Gastroesophageal sphincter (tissue), 3 donors: ENCODE measurements at regions not wholly inside any gene's neighbourhood (a gene's known extent, or its start where the extent isn't known, plus 50 kb on each side); places are given as distances from the start of the nearest gene placed in this dataset.

Source experiments
- EP300 ChIP-seq: sonication (generic); formaldehyde crosslinking; IDR thresholded peaks from one replicate; pipeline ENCODE4 v1.6.1; 2017; ENCODE audit warnings: antibody characterized with exemption, mild to moderate bottlenecking
- POLR2A ChIP-seq, 2 donors: fragments of 450-650 bp; IDR thresholded peaks; one replicate each; pipeline ENCODE4 v1.6.1; 2017; ENCODE audit warnings: antibody characterized with exemption in 2 of 2, mild to moderate bottlenecking in 2 of 2, moderate library complexity in 1 of 2
- POLR2AphosphoS5 ChIP-seq: sonication (generic); formaldehyde crosslinking; IDR thresholded peaks from one replicate; pipeline ENCODE4 v1.6.1; 2017; ENCODE audit warnings: antibody characterized with exemption
- TF ChIP-seq, protein P1 (sequence below), 4 experiments: fragments of 200-600 bp in 2 of 4; fragments of 450-650 bp in 2 of 4; sonication (generic) in 1 of 4; IDR thresholded peaks; one replicate each; pipeline ENCODE4 v1.5.1; 2017 to 2019; ENCODE audit warnings: antibody characterized with exemption in 4 of 4, mild to moderate bottlenecking in 2 of 4, moderate library complexity in 2 of 4

DNA sequence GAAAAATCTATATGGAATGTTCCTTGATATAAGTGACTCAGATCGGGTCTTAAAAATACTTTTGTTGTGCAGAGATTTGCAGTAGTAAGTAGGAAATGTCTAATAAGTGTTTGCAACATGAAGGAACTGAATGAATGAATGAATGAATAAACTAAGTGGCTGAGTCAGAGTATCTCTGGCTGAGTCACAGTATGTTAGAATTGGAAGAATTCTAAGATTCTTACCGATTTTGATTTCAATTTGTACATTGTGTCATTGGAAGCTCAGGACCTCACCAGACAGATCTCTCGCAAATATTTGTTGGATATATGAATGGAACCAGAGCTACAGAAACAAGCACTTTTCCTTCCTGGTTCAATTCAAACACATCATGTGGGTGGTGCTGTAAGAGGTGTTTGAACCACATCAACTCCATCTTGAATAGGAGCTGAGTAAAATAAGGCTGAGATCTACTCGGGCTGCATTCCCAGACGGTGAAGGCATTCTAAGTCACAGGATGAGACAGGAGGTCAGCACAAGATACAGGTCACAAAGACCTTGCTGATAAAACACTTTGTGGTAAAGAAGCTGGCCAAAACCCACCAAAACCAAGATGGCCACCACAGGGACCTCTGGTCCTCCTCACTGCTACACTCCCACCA lies 123.9 kb upstream of the FOXN3 start:
- TF ChIP-seq, protein P1, sequence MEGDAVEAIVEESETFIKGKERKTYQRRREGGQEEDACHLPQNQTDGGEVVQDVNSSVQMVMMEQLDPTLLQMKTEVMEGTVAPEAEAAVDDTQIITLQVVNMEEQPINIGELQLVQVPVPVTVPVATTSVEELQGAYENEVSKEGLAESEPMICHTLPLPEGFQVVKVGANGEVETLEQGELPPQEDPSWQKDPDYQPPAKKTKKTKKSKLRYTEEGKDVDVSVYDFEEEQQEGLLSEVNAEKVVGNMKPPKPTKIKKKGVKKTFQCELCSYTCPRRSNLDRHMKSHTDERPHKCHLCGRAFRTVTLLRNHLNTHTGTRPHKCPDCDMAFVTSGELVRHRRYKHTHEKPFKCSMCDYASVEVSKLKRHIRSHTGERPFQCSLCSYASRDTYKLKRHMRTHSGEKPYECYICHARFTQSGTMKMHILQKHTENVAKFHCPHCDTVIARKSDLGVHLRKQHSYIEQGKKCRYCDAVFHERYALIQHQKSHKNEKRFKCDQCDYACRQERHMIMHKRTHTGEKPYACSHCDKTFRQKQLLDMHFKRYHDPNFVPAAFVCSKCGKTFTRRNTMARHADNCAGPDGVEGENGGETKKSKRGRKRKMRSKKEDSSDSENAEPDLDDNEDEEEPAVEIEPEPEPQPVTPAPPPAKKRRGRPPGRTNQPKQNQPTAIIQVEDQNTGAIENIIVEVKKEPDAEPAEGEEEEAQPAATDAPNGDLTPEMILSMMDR (IDR thresholded peaks at IDR 0.05): no peak
- TF ChIP-seq POLR2A (IDR thresholded peaks at IDR 0.05) (no peak), POLR2AphosphoS5 (no peak), EP300 (no peak)
